ENCODE measurements at regions not wholly inside any gene's neighbourhood (a gene's known extent, or its start where the extent isn't known, plus 50 kb on each side); places are given as distances from the start of the nearest gene placed in this dataset.

DNA sequence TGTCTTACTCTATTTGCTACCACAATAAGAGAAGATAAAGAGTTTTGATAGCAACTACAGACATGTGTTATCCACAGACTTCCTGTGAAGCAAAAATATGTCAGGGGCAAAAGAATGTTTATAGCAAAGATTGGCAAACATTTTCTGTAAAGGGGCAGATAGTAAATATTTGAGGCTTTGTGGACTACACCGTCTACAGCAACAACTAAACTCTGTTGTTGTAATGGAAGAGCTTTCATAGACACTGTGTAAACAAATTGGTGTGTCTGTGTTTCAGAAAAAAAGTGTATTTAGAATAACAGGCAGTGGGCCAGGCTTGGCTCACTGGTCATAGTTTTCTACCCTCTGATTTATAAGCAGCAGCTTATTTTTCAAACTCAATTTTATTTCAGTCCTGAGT, 521.4 kb downstream of the ANKRD7 start:
- no peaks in the 10 kb centered on the region for H3K4me1 Mint-ChIP-seq (ENCODE audit: unreplicated experiment)

GRCh38 chr7:118747473-118747872, 523.0 kb downstream of the ANKRD7 start:
- no peaks in the 10 kb centered on the region for H3K4me1 Mint-ChIP-seq (ENCODE audit: unreplicated experiment)

More for the DNA sequence above, 521.4 kb downstream of the ANKRD7 start:
- H3K27ac Mint-ChIP-seq (ENCODE audit: unreplicated experiment): no peak overlapping the region
- H3K9me3 Mint-ChIP-seq (ENCODE audit: unreplicated experiment): no peaks in the 10 kb centered on the region
- H3K4me3 Mint-ChIP-seq (ENCODE audit: unreplicated experiment): no peak overlapping the region
- no peak for TF ChIP-seq CTCF (IDR thresholded peaks at IDR 0.05; ENCODE audit: unreplicated experiment)
- no peaks in the 10 kb centered on the region for H3K27me3 Mint-ChIP-seq (ENCODE audit: unreplicated experiment)
- H3K36me3 Mint-ChIP-seq (ENCODE audit: low read depth, unreplicated experiment): no peaks in the 10 kb centered on the region
- no peak for DNase-seq (ENCODE audit: low spot score)

DNA sequence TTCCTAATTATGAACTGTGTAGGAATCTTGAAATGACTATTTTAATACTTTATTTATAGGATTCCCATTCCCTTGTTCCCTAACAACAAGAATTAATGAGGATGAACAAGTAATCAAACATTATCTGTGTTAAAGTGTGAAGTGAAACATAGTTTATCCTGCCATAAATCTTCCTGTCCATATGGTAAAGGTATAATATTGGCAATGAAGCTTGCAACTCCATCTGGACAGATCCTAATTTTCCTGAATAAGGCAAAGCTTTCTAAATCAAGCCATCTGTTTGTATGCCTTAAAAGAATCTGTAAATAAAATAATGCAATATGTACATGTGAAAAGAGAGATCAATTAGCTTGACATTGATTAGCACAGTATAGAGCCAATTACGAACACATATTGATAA, 529.0 kb downstream of the ANKRD7 start:
- TF ChIP-seq CTCF (IDR thresholded peaks at IDR 0.05; ENCODE audit: unreplicated experiment): no peak
- no peak overlapping the region for H3K27ac Mint-ChIP-seq (ENCODE audit: unreplicated experiment)
- H3K4me3 Mint-ChIP-seq (ENCODE audit: unreplicated experiment): no peak overlapping the region
- H3K36me3 Mint-ChIP-seq (ENCODE audit: low read depth, unreplicated experiment): no peaks in the 10 kb centered on the region
- H3K4me1 Mint-ChIP-seq (ENCODE audit: unreplicated experiment): no peaks in the 10 kb centered on the region
- no peaks in the 10 kb centered on the region for H3K27me3 Mint-ChIP-seq (ENCODE audit: unreplicated experiment)
- H3K9me3 Mint-ChIP-seq (ENCODE audit: unreplicated experiment): no peaks in the 10 kb centered on the region
- no peak for DNase-seq (ENCODE audit: low spot score)

More at GRCh38 chr7:118747473-118747872, 523.0 kb downstream of the ANKRD7 start:
- no peak for DNase-seq (ENCODE audit: low spot score)
- H3K4me3 Mint-ChIP-seq (ENCODE audit: unreplicated experiment): no peak overlapping the region
- no peak for TF ChIP-seq CTCF (IDR thresholded peaks at IDR 0.05; ENCODE audit: unreplicated experiment)
- no peak overlapping the region for H3K27ac Mint-ChIP-seq (ENCODE audit: unreplicated experiment)
- H3K36me3 Mint-ChIP-seq (ENCODE audit: low read depth, unreplicated experiment): no peaks in the 10 kb centered on the region
- H3K27me3 Mint-ChIP-seq (ENCODE audit: unreplicated experiment): no peaks in the 10 kb centered on the region
- no peaks in the 10 kb centered on the region for H3K9me3 Mint-ChIP-seq (ENCODE audit: unreplicated experiment)

GRCh38 chr7:118754608-118755007, 530.1 kb downstream of the ANKRD7 start:
- no peak overlapping the region for H3K4me3 Mint-ChIP-seq (ENCODE audit: unreplicated experiment)
- no peaks in the 10 kb centered on the region for H3K27me3 Mint-ChIP-seq (ENCODE audit: unreplicated experiment)
- H3K36me3 Mint-ChIP-seq (ENCODE audit: low read depth, unreplicated experiment): no peaks in the 10 kb centered on the region
- H3K4me1 Mint-ChIP-seq (ENCODE audit: unreplicated experiment): no peaks in the 10 kb centered on the region
- H3K9me3 Mint-ChIP-seq (ENCODE audit: unreplicated experiment): no peaks in the 10 kb centered on the region
- no peak overlapping the region for H3K27ac Mint-ChIP-seq (ENCODE audit: unreplicated experiment)
- no peak for DNase-seq (ENCODE audit: low spot score)
- no peak for TF ChIP-seq CTCF (IDR thresholded peaks at IDR 0.05; ENCODE audit: unreplicated experiment)

DNA sequence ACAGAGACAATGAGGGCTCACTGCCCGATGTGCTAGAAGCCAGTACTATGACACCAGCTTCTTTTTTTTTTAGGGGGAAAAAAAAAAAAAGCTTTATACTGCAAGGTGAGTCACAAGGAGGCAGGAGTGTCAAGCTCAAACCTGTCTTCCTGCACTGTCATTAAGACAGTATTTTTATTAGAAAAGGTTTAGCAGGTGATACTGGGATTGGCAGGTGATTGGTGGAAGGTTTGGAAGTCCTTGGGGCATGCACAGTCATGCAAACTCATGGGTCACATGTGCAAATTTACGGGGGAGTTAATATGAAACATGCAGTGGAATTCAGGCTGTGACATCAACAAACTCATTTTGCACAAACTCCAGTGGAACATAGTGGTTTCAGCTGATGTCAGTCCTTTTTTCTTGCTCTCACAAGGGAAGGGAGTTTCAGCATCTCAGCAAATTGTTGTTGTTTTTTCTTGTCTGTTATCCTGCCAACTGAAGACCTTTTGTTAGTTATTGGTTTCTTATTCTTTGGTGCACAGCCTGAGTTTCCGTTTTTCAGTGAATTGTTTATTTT, 530.6 kb downstream of the ANKRD7 start:
- H3K27me3 Mint-ChIP-seq (ENCODE audit: unreplicated experiment): no peaks in the 10 kb centered on the region
- no peak for TF ChIP-seq CTCF (IDR thresholded peaks at IDR 0.05; ENCODE audit: unreplicated experiment)
- no peaks in the 10 kb centered on the region for H3K4me1 Mint-ChIP-seq (ENCODE audit: unreplicated experiment)
- H3K36me3 Mint-ChIP-seq (ENCODE audit: low read depth, unreplicated experiment): no peaks in the 10 kb centered on the region
- no peaks in the 10 kb centered on the region for H3K9me3 Mint-ChIP-seq (ENCODE audit: unreplicated experiment)
- H3K4me3 Mint-ChIP-seq (ENCODE audit: unreplicated experiment): no peak overlapping the region
- DNase-seq (ENCODE audit: low spot score): no peak
- no peak overlapping the region for H3K27ac Mint-ChIP-seq (ENCODE audit: unreplicated experiment)
